HUES6 (cell line): ENCODE measurements at regions not wholly inside any gene's neighbourhood (a gene's known extent, or its start where the extent isn't known, plus 50 kb on each side); places are given as distances from the start of the nearest gene placed in this dataset.

Experiments used
- H3K27ac ChIP-seq: 2 replicates; pipeline ENCODE4 v1.7.0; 2013; ENCODE audit warnings: low read depth, mild to moderate bottlenecking, low read length, inconsistent platforms
- H3K27me3 ChIP-seq: 2 replicates; pipeline ENCODE4 v1.6.1; 2013; ENCODE audit warnings: low read length; ENCODE audit not compliant: control insufficient read depth, insufficient read depth
- H3K36me3 ChIP-seq: 2 replicates; pipeline ENCODE4 v1.6.1; 2013; ENCODE audit warnings: low read length; ENCODE audit not compliant: control insufficient read depth, insufficient read depth
- H3K4me1 ChIP-seq: 2 replicates; pipeline ENCODE4 v1.6.1; 2013; ENCODE audit warnings: low read length; ENCODE audit not compliant: control insufficient read depth, insufficient read depth
- H3K4me3 ChIP-seq: 2 replicates; pipeline ENCODE4 v1.5.1; 2013; ENCODE audit warnings: low read depth, low read length
- H3K9ac ChIP-seq: one replicate; pipeline ENCODE4 v1.6.1; 2013; ENCODE audit warnings: mild to moderate bottlenecking, low read length
- H3K9me3 ChIP-seq: 2 replicates; pipeline ENCODE4 v1.6.1; 2013; ENCODE audit warnings: low read depth, low read length; ENCODE audit not compliant: control insufficient read depth, insufficient read depth

GRCh38 chr1:104358086-104358485, 608.4 kb downstream of the AMY1C start:
- Histone ChIP-seq H3K27me3 (no peaks in the 10 kb centered on the region), H3K4me3 (no peak overlapping the region), H3K9me3 (no peaks in the 10 kb centered on the region), H3K4me1 (no peaks in the 10 kb centered on the region), H3K9ac (no peak overlapping the region), H3K27ac (no peak overlapping the region), H3K36me3 (no peaks in the 10 kb centered on the region)

- no peaks in the 10 kb centered on the region for H3K9me3 ChIP-seq
Measured at GRCh38 chr1:104358621-104359020, 608.9 kb downstream of the AMY1C start.

GRCh38 chr1:104378414-104378813, 628.7 kb downstream of the AMY1C start:
- Histone ChIP-seq H3K27me3 (no peaks in the 10 kb centered on the region), H3K9ac (no peak overlapping the region), H3K9me3 (peaks cover 3% of the 10 kb centered on the region; the same call in 1 of the 2 replicates), H3K27ac (no peak overlapping the region), H3K36me3 (no peaks in the 10 kb centered on the region), H3K4me1 (no peaks in the 10 kb centered on the region), H3K4me3 (no peak overlapping the region)

More at GRCh38 chr1:104358621-104359020, 608.9 kb downstream of the AMY1C start:
- H3K36me3 ChIP-seq: no peaks in the 10 kb centered on the region
- H3K9ac ChIP-seq: no peak overlapping the region
- H3K27ac ChIP-seq: no peak overlapping the region
- no peaks in the 10 kb centered on the region for H3K27me3 ChIP-seq
- H3K4me3 ChIP-seq: no peak overlapping the region
- H3K4me1 ChIP-seq: no peaks in the 10 kb centered on the region

GRCh38 chr1:104380003-104380402, 630.3 kb downstream of the AMY1C start:
- Histone ChIP-seq H3K4me3 (no peak overlapping the region), H3K27me3 (no peaks in the 10 kb centered on the region), H3K4me1 (no peaks in the 10 kb centered on the region), H3K9ac (no peak overlapping the region), H3K36me3 (no peaks in the 10 kb centered on the region), H3K27ac (no peak overlapping the region), H3K9me3 (peaks cover 3% of the 10 kb centered on the region; the same call in 1 of the 2 replicates)

GRCh38 chr1:104387716-104388508, 638.2 kb downstream of the AMY1C start:
- H3K36me3 ChIP-seq: no peaks in the 10 kb centered on the region
- no peaks in the 10 kb centered on the region for H3K4me1 ChIP-seq
- no peak overlapping the region for H3K9ac ChIP-seq
- H3K9me3 ChIP-seq: no peaks in the 10 kb centered on the region
- H3K4me3 ChIP-seq: no peak overlapping the region
- no peak overlapping the region for H3K27ac ChIP-seq
- H3K27me3 ChIP-seq: no peaks in the 10 kb centered on the region

- Histone ChIP-seq H3K27me3 (no peaks in the 10 kb centered on the region), H3K4me1 (no peaks in the 10 kb centered on the region), H3K9me3 (no peaks in the 10 kb centered on the region), H3K27ac (no peak overlapping the region), H3K36me3 (no peaks in the 10 kb centered on the region), H3K9ac (no peak overlapping the region), H3K4me3 (no peak overlapping the region)
Measured at GRCh38 chr1:104392552-104392951, 642.9 kb downstream of the AMY1C start.

GRCh38 chr1:104402178-104402577, 652.5 kb downstream of the AMY1C start:
- Histone ChIP-seq H3K36me3 (no peaks in the 10 kb centered on the region), H3K27ac (no peak overlapping the region), H3K4me1 (no peaks in the 10 kb centered on the region), H3K9ac (no peak overlapping the region), H3K4me3 (no peak overlapping the region), H3K27me3 (no peaks in the 10 kb centered on the region), H3K9me3 (no peaks in the 10 kb centered on the region)

GRCh38 chr1:104403883-104404282, 654.2 kb downstream of the AMY1C start:
- no peaks in the 10 kb centered on the region for H3K36me3 ChIP-seq
- H3K9ac ChIP-seq: no peak overlapping the region
- H3K4me1 ChIP-seq: no peaks in the 10 kb centered on the region
- H3K27me3 ChIP-seq: no peaks in the 10 kb centered on the region
- H3K9me3 ChIP-seq: 0 out of 2 replicates have a peak, but pooled peaks cover 3% of the 10 kb centered on the region
- no peak overlapping the region for H3K4me3 ChIP-seq
- no peak overlapping the region for H3K27ac ChIP-seq

GRCh38 chr1:104406728-104407127, 657.0 kb downstream of the AMY1C start:
- Histone ChIP-seq H3K27me3 (no peaks in the 10 kb centered on the region), H3K4me1 (no peaks in the 10 kb centered on the region), H3K36me3 (no peaks in the 10 kb centered on the region), H3K4me3 (no peak overlapping the region), H3K27ac (no peak overlapping the region), H3K9ac (no peak overlapping the region), H3K9me3 (0 out of 2 replicates have a peak, but pooled peaks cover 3% of the 10 kb centered on the region)

- Histone ChIP-seq H3K9me3 (0 out of 2 replicates have a peak, but pooled peaks cover 3% of the 10 kb centered on the region), H3K27me3 (no peaks in the 10 kb centered on the region), H3K4me3 (no peak overlapping the region), H3K9ac (no peak overlapping the region), H3K4me1 (no peaks in the 10 kb centered on the region), H3K36me3 (no peaks in the 10 kb centered on the region), H3K27ac (no peak overlapping the region)
Measured at GRCh38 chr1:104408268-104408667, 658.6 kb downstream of the AMY1C start.

- H3K9me3 ChIP-seq: no peaks in the 10 kb centered on the region; the same call in 1 of the 2 replicates
- H3K36me3 ChIP-seq: no peaks in the 10 kb centered on the region
Measured at GRCh38 chr1:104435255-104435654, 685.6 kb downstream of the AMY1C start.

More at GRCh38 chr1:104435255-104435654, 685.6 kb downstream of the AMY1C start:
- Histone ChIP-seq H3K4me3 (no peak overlapping the region), H3K4me1 (no peaks in the 10 kb centered on the region), H3K27me3 (no peaks in the 10 kb centered on the region), H3K9ac (no peak overlapping the region), H3K27ac (no peak overlapping the region)
